ENCODE measurements at regions not wholly inside any gene's neighbourhood (a gene's known extent, or its start where the extent isn't known, plus 50 kb on each side); places are given as distances from the start of the nearest gene placed in this dataset.

- Mint-ChIP-seq H3K4me3 (no peak overlapping the region), H3K9me3 (peaks cover 14% of the 10 kb centered on the region; the same call in 2 of the 3 replicates), H3K27ac (no peak overlapping the region), H3K36me3 (ENCODE audit: low read depth) (peaks cover 3% of the 10 kb centered on the region; the same call in 1 of the 3 replicates), H3K4me1 (no peaks in the 10 kb centered on the region), H3K27me3 (ENCODE audit: insufficient read depth, low read depth, poor library complexity) (no peaks in the 10 kb centered on the region)
- H3K79me2 ChIP-seq (replicated peaks; ENCODE audit: insufficient read depth): no peaks in the 10 kb centered on the region
- H3K4me3 ChIP-seq: no peak overlapping the region
- H3K9me2 ChIP-seq (ENCODE audit: insufficient read depth): peaks cover 3% of the 10 kb centered on the region; the same call in 1 of the 2 replicates
- no peaks in the 10 kb centered on the region for H4K20me1 ChIP-seq (replicated peaks; ENCODE audit: insufficient read depth)
- peaks cover 6% of the 10 kb centered on the region; the same call in 1 of the 2 replicates for H3K36me3 ChIP-seq (ENCODE audit: insufficient read depth)
- H3K27me3 ChIP-seq (ENCODE audit: insufficient read depth): no peaks in the 10 kb centered on the region
- H3K4me1 ChIP-seq (ENCODE audit: insufficient read depth): no peaks in the 10 kb centered on the region
- DNase-seq (ENCODE audit: low spot score): no peak
- TF ChIP-seq ETS1 (IDR thresholded peaks at IDR 0.05): no peak
- TF ChIP-seq JUNB (IDR thresholded peaks at IDR 0.05; ENCODE audit: unreplicated experiment): no peak
- no peak for TF ChIP-seq EZH2 (IDR thresholded peaks at IDR 0.05; ENCODE audit: low read depth, unreplicated experiment)
- TF ChIP-seq REST (IDR thresholded peaks at IDR 0.05; ENCODE audit: unreplicated experiment): no peak
- no peak for TF ChIP-seq CTCF (conservative IDR thresholded peaks at IDR 0.05; ENCODE audit: low read depth in 2 of 2)
- no peak for TF ChIP-seq ZNF114 (CRISPR knock-in tag; IDR thresholded peaks at IDR 0.05)
- no peak for TF ChIP-seq EZH2phosphoT487 (IDR thresholded peaks at IDR 0.05; ENCODE audit: unreplicated experiment)
- no peak for TF ChIP-seq CREB1 (CRISPR knock-in tag; IDR thresholded peaks at IDR 0.05; ENCODE audit: low read depth)
- TF ChIP-seq NANOG (IDR thresholded peaks at IDR 0.05; ENCODE audit: borderline replicate concordance): no peak
- TF ChIP-seq STAT1 (IDR thresholded peaks at IDR 0.05; ENCODE audit: unreplicated experiment): no peak
- no peak for TF ChIP-seq POLR2AphosphoS5 (IDR thresholded peaks at IDR 0.05; ENCODE audit: low read depth)
- no peak for TF ChIP-seq ZNF331 (CRISPR knock-in tag; IDR thresholded peaks at IDR 0.05; ENCODE audit: low read depth)
- no peak for TF ChIP-seq ZNF462 (CRISPR knock-in tag; IDR thresholded peaks at IDR 0.05)
- ATAC-seq: no peak
- H3F3A ChIP-seq (replicated peaks; ENCODE audit: low read depth): no peaks in the 10 kb centered on the region
- no peak overlapping the region for H3K27ac ChIP-seq (ENCODE audit: low read depth)
- H2AFZ ChIP-seq: no peak overlapping the region
- H3K4me2 ChIP-seq: no peak overlapping the region
These were observed 81.8 kb upstream of the RBMS1 start for GRCh38 chr2:160575368-160575767.
